ENCODE measurements at regions not wholly inside any gene's neighbourhood (a gene's known extent, or its start where the extent isn't known, plus 50 kb on each side); places are given as distances from the start of the nearest gene placed in this dataset.

DNA sequence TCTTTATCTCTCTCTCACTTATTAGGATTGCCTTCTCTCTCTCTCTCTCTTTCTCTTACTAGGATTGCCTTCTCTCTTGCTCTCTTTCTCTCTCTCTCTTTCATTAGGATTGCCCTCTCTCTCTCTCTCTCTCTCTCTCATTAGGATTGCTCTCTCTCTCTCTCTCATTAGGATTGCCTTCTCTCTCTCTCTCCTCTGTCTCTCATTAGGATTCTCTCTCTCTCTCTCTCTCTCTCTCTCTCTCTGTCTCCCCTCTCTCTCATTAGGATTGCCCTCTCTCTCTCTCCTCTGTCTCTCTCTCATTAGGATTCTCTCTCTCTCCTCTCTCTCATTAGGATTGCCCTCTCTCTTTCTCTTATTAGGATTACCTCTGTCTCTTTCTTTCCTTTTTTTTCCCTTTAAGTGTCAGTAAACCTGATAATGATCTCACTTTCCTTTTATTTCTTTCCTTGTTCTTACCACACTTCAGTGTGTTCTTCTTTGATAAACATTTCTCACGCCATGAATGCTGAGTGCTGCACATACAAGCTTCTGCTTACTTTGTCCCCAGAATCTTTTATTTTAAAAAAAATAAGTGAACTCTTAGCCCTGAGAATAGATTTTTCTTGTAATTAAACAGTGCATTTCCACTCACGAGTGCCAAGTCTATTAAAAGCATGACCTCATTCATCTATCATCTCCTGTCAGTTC, 243.4 kb upstream of the TBC1D5 start:
- DNase-seq (ENCODE audit: low read depth in 2 of 2), result no peak

DNA sequence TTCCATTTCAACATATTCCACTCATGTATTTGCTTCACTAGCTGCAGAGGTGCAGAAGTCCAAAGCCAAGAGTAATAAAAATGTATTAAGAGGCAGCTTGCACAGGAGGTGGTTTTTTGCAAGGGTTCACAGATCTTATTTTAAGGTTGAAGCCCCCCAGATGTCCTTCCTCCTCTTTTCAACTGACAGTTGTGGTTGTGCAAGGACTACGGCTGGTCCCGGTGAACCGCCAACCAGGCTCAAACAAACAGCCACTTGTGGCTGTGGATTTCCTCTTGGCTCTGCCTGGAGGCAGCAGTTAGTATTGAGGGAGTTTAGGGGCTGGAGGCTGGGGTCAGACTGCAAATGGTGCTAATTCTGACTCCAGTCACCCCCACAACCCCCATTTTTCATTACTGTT, 240.7 kb upstream of the TBC1D5 start:
- no peak for DNase-seq (ENCODE audit: low read depth in 2 of 2)

GRCh38 chr3:17982211-17982880, 239.9 kb upstream of the TBC1D5 start:
- DNase-seq (ENCODE audit: low read depth in 2 of 2), result no peak

GRCh38 chr3:17980863-17981262, 238.4 kb upstream of the TBC1D5 start:
- no peak for DNase-seq (ENCODE audit: low read depth in 2 of 2)

DNA sequence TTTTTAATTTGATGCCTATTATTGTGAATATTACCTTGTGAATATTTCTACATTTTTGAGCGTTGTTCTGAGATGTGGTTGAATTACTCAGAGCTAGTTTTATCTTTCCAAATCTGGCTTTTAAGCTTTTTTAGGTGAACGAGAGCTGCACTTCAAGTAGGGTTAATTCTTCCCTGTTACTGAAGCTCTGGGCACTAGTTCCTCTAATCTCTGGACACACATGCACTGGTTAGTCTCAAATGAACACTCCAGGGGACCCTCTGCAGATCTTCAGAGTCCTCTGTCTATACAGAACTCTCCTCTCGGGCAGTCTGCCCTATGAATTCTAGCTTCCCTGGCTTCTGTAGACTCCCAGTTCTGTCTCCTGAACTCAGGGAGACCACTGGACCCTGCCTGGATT, 237.5 kb upstream of the TBC1D5 start:
- no peak for DNase-seq (ENCODE audit: low read depth in 2 of 2)

GRCh38 chr3:17979252-17979651, 236.8 kb upstream of the TBC1D5 start:
- DNase-seq (ENCODE audit: low read depth in 2 of 2), result no peak

GRCh38 chr3:17974206-17974841, 231.9 kb upstream of the TBC1D5 start:
- DNase-seq (ENCODE audit: low read depth in 2 of 2), result no peak

GRCh38 chr3:17972959-17973906, 230.8 kb upstream of the TBC1D5 start:
- DNase-seq (ENCODE audit: low read depth in 2 of 2), result no peak

GRCh38 chr3:17972476-17972875, 230.0 kb upstream of the TBC1D5 start:
- no peak for DNase-seq (ENCODE audit: low read depth in 2 of 2)

- no peak for DNase-seq (ENCODE audit: low read depth in 2 of 2)
Measured at GRCh38 chr3:17972030-17972429, 229.6 kb upstream of the TBC1D5 start.

- no peak for DNase-seq (ENCODE audit: low read depth in 2 of 2)
Measured at GRCh38 chr3:17969985-17970568, 227.6 kb upstream of the TBC1D5 start.

DNA sequence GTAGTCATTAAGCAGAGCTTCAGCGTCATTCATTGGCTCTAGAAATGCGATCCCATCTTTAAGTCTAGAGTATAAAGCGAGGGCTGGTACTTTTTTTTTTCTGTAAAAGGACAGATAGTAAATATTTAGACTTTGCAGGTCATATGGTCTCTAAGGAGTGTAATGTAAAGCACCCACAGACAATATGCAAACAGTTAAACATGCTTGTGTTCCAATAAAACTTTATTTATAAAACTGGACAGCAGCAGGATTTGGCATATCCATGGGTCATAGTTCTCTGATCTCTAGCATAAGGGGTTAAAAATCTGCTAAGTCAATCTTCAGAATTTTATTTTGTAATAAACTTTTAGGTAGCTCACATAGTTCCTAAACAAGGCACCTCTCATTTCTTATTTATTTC, 226.8 kb upstream of the TBC1D5 start:
- no peak for DNase-seq (ENCODE audit: low read depth in 2 of 2)

GRCh38 chr3:17967953-17968607, 225.6 kb upstream of the TBC1D5 start:
- no peak for DNase-seq (ENCODE audit: low read depth in 2 of 2)

DNA sequence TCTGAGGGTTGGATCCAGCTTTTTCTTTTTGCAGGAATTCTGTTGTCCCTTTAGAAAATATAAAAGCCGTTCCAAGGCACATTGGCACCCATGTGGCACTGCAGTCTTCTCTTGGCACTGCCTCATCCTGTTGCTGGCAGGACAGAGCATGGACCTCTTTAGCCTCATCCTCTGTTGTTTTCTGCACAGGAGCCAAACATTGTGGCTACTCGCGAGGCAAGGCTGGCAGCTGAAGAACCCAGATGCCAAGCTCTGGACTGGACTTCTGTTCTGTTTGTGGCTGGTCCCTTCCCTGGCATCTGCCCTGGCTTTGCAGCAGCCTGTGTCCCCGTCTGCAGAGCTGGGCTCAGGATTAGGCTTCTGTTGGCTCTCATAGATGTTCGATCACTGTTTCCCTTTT, 224.7 kb upstream of the TBC1D5 start:
- DNase-seq (ENCODE audit: low read depth in 2 of 2), result no peak

DNA sequence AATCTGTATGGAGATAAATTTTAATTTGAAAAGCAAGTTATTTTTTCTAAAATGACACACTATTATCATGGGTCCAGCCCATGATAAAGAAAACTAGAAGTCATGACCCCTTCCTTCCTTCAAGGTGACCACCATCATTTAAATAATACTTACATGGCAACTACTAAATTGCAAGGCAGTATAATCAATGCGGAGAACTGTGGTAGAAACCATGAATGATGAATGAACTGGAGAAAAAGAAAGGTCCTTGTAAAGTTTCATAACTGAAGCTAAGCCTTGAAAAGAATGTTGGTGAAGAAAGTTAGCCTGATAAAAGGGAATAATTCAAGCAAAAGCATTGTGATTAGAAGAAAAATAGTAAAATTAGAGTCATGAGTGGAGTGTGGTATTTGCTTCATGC, 222.9 kb upstream of the TBC1D5 start:
- DNase-seq (ENCODE audit: low read depth in 2 of 2), result no peak

- no peak for DNase-seq (ENCODE audit: low read depth in 2 of 2)
Measured at GRCh38 chr3:17964108-17964507, 221.7 kb upstream of the TBC1D5 start.

DNA sequence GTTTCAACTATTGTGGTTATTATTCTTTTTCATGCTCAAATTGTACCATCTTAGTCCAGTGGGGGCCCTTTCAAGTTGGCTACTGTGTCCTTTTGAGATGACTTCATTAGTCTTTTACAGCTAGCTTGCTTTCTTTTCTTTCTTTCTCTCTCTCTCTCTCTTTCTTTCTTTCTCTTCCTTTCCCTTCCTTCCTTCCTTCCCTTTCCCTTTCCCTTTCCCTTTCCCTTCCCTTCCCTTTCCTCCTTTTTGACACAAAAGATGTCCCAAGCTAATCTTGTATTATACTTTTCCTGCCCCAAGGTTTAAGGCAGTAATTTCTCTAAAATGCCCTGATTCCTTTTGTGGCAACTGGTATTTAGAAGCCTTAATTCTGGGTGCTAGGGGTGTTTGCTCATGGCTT, 213.0 kb upstream of the TBC1D5 start:
- no peak for DNase-seq (ENCODE audit: low read depth in 2 of 2)

DNA sequence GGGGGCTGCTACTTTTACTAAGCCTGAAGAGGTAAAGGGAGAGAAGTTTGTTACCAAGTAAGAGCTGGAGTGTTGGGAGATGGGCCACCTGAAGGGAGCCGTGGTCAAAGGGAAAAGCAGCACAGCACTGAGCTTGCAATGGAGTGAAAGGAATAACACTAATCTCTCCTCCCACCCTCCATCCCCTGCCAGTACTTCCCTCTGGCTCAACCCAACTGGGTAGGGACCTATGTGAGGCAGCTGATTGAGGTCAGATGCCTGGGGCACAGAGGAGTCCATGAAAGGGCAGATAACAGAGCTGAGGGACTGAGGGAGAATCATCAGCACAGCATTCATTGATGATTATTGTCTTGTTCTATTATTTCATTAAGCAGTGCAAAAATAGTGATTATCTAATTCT, 212.4 kb upstream of the TBC1D5 start:
- no peak for DNase-seq (ENCODE audit: low read depth in 2 of 2)

DNA sequence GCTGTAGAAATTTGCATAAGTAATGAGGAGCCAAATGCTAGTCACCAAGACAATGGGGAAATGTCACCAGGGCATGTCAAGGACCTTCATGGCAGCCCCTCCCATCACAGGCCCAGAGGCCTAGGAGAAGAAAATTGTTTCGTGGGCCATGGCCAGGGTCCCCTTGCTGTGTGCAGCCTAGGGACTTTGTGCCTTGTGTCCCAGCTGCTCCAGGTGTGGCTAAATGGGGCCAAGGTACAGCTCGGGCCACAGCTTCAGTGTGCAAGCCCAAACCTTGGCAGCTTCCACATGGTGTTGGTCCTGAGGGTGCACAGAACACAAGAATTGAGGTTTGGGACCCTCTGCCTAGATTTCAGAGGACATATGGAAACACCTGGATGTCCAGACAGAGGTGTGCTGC, 208.8 kb upstream of the TBC1D5 start:
- no peak for DNase-seq (ENCODE audit: low read depth in 2 of 2)

- no peak for DNase-seq (ENCODE audit: low read depth in 2 of 2)
Measured at GRCh38 chr3:17949101-17949500, 206.7 kb upstream of the TBC1D5 start.

GRCh38 chr3:17947833-17948232, 205.4 kb upstream of the TBC1D5 start:
- DNase-seq (ENCODE audit: low read depth in 2 of 2), result no peak
